SK-N-SH (cell line): ENCODE measurements at regions not wholly inside any gene's neighbourhood (a gene's known extent, or its start where the extent isn't known, plus 50 kb on each side); places are given as distances from the start of the nearest gene placed in this dataset.

ENCODE experiments used
- CTCF ChIA-PET: fragments of 300-600, 350-600 bp; formaldehyde crosslinking; extraction: SDS; loops from one replicate; lab custom pipeline; 2021; lab: Yijun Ruan, JAX
- POLR2A ChIA-PET: fragments of 350-600 bp; sonication (Branson Sonifier 250); formaldehyde crosslinking; extraction: SDS; loops from one replicate; lab custom pipeline; 2020; ENCODE audit warnings: antibody characterized with exemption, inconsistent platforms; lab: Yijun Ruan, JAX
- DNase-seq: peaks from one replicate; pipeline ENCODE4 v3.0.0; 2012
- H2AFZ ChIP-seq: fragments of 200-600 bp; sonication (generic); 2 replicates; pipeline ENCODE4 v1.8.1; 2016; ENCODE audit warnings: antibody characterized with exemption, mild to moderate bottlenecking, low read depth
- H3F3A ChIP-seq: fragments of 200-600 bp; sonication (generic); replicated peaks from 2 replicates; pipeline ENCODE3; 2016; ENCODE audit warnings: antibody characterized with exemption, mild to moderate bottlenecking; ENCODE audit not compliant: insufficient read depth
- H3K27ac ChIP-seq, 2 experiments: fragments of 200-500 bp in 1 of 2; fragments of 200-600 bp in 1 of 2; sonication (Bioruptor generic) in 1 of 2; sonication (generic), shearing (Covaris generic) in 1 of 2; 2 replicates each; pipeline versions ENCODE4 v1.5.1 to v1.6.1; 2014 to 2016; ENCODE audit warnings: low read depth in 2 of 2, inconsistent platforms in 1 of 2, low read length in 1 of 2, mild to moderate bottlenecking in 1 of 2, mixed read lengths in 1 of 2
- H3K27me3 ChIP-seq: fragments of 200-600 bp; sonication (generic), shearing (Covaris generic); 2 replicates; pipeline ENCODE4 v1.6.1; 2016; ENCODE audit warnings: mixed run types; ENCODE audit not compliant: insufficient read depth
- H3K36me3 ChIP-seq, 2 experiments: fragments of 200-500 bp in 1 of 2; fragments of 200-600 bp in 1 of 2; sonication (Bioruptor generic) in 1 of 2; sonication (generic) in 1 of 2; replicated peaks in 1 of 2; 2 replicates each; pipeline versions ENCODE3 to v1.5.1; 2014 to 2016; ENCODE audit warnings: low read length in 1 of 2, mild to moderate bottlenecking in 1 of 2; ENCODE audit not compliant: insufficient read depth in 2 of 2, control insufficient read depth in 1 of 2
- H3K4me1 ChIP-seq, 2 experiments: fragments of 200-500 bp in 1 of 2; fragments of 200-600 bp in 1 of 2; sonication (Bioruptor generic) in 1 of 2; sonication (generic), shearing (Covaris generic) in 1 of 2; 2 replicates each; pipeline versions ENCODE4 v1.5.1 to v1.6.1; 2014 to 2016; ENCODE audit warnings: low read depth in 1 of 2, low read length in 1 of 2, mixed run types in 1 of 2; ENCODE audit not compliant: insufficient read depth in 2 of 2, control insufficient read depth in 1 of 2
- H3K4me2 ChIP-seq: fragments of 200-600 bp; sonication (generic), shearing (Covaris generic); 2 replicates; pipeline ENCODE4 v1.6.1; 2017; ENCODE audit warnings: mixed run types
- H3K4me3 ChIP-seq, 2 experiments: fragments of 200-500 bp in 1 of 2; fragments of 200-600 bp in 1 of 2; sonication (Bioruptor generic) in 1 of 2; sonication (generic), shearing (Covaris generic) in 1 of 2; 2 replicates each; pipeline versions ENCODE4 v1.5.1 to v1.8.1; 2014 to 2016; ENCODE audit warnings: low read depth in 2 of 2, inconsistent platforms in 1 of 2, low read length in 1 of 2, mild to moderate bottlenecking in 1 of 2, mixed read lengths in 1 of 2, moderate library complexity in 1 of 2
- H3K79me2 ChIP-seq: fragments of 200-600 bp; sonication (generic); 2 replicates; pipeline ENCODE4 v1.8.1; 2017; ENCODE audit warnings: mild to moderate bottlenecking; ENCODE audit not compliant: insufficient read depth
- H3K9ac ChIP-seq: fragments of 200-600 bp; sonication (generic); 2 replicates; pipeline ENCODE4 v1.6.1; 2017; ENCODE audit warnings: mixed run types
- H3K9me2 ChIP-seq: fragments of 200-600 bp; sonication (generic); 2 replicates; pipeline ENCODE4 v1.6.1; 2017; ENCODE audit warnings: mixed run types
- H3K9me3 ChIP-seq: fragments of 200-600 bp; sonication (generic); 2 replicates; pipeline ENCODE4 v1.6.1; 2017; ENCODE audit warnings: mixed run types, mild to moderate bottlenecking, moderate library complexity
- H4K20me1 ChIP-seq: fragments of 200-600 bp; sonication (generic); 2 replicates; pipeline ENCODE4 v1.6.1; 2017; ENCODE audit warnings: mild to moderate bottlenecking, mixed run types; ENCODE audit not compliant: insufficient read depth
- CTCF ChIP-seq: fragments of 200-600 bp; sonication (generic); IDR thresholded peaks from 2 replicates; pipeline ENCODE4 v1.6.1; 2017; ENCODE audit warnings: antibody characterized with exemption, mild to moderate bottlenecking, moderate library complexity
- ELF1 ChIP-seq: IDR thresholded peaks from 2 replicates; pipeline ENCODE4 v1.4.0; 2012
- EP300 ChIP-seq, 2 experiments: IDR thresholded peaks; 2 replicates each; pipeline versions ENCODE4 v1.4.0 to v1.6.1; 2012; ENCODE audit warnings: borderline replicate concordance in 1 of 2, low read depth in 1 of 2, low read length in 1 of 2
- EZH2phosphoT487 ChIP-seq: fragments of 200-600 bp; sonication (generic); IDR thresholded peaks from 2 replicates; pipeline ENCODE4 v1.6.1; 2017; ENCODE audit warnings: low read depth, mixed run types, mild to moderate bottlenecking, antibody characterized with exemption, moderate library complexity, borderline replicate concordance
- FOSL2 ChIP-seq: IDR thresholded peaks from 2 replicates; pipeline ENCODE4 v1.4.0; 2012; ENCODE audit warnings: low read depth, mild to moderate bottlenecking, moderate library complexity, borderline replicate concordance
- FOXJ3 ChIP-seq: sonication (generic); formaldehyde crosslinking; IDR thresholded peaks from 2 replicates; pipeline ENCODE4 v1.5.1; 2020; ENCODE audit warnings: mild to moderate bottlenecking, missing genetic modification reagents
- FOXM1 ChIP-seq: IDR thresholded peaks from 2 replicates; pipeline ENCODE4 v1.4.0; 2012; ENCODE audit warnings: low read depth, mild to moderate bottlenecking
- JUND ChIP-seq: IDR thresholded peaks from 2 replicates; pipeline ENCODE4 v1.4.0; 2012
- MXI1 ChIP-seq: IDR thresholded peaks from 2 replicates; pipeline ENCODE4 v1.6.1; 2012; ENCODE audit warnings: mild to moderate bottlenecking, low read depth, low read length, improper control_type of control experiment
- NFIC ChIP-seq: IDR thresholded peaks from 2 replicates; pipeline ENCODE4 v1.4.0; 2012; ENCODE audit warnings: borderline replicate concordance
- NRF1 ChIP-seq: IDR thresholded peaks from 2 replicates; pipeline ENCODE4 v1.6.1; 2012; ENCODE audit warnings: low read depth, mild to moderate bottlenecking, low read length
- PBX3 ChIP-seq: IDR thresholded peaks from 2 replicates; pipeline ENCODE4; 2012
- POLR2AphosphoS5 ChIP-seq: IDR thresholded peaks from 2 replicates; pipeline ENCODE4 v1.6.1; 2012; ENCODE audit warnings: low read depth, low read length
- RAD21 ChIP-seq: IDR thresholded peaks from 2 replicates; pipeline ENCODE4 v1.6.1; 2012; ENCODE audit warnings: mild to moderate bottlenecking, low read length
- RCOR1 ChIP-seq: fragments of 150-350 bp; IDR thresholded peaks from 2 replicates; pipeline ENCODE4 v1.6.1; 2017; ENCODE audit warnings: antibody characterized with exemption, low read length
- RFX5 ChIP-seq: IDR thresholded peaks from 2 replicates; pipeline ENCODE4 v1.6.1; 2012; ENCODE audit warnings: mild to moderate bottlenecking, improper control_type of control experiment, low read length
- RXRA ChIP-seq: IDR thresholded peaks from 2 replicates; pipeline ENCODE4 v1.4.0; 2012; ENCODE audit warnings: low read depth, mild to moderate bottlenecking, borderline replicate concordance
- SIN3A ChIP-seq: IDR thresholded peaks from 2 replicates; pipeline ENCODE4 v1.6.1; 2012; ENCODE audit warnings: low read depth, mild to moderate bottlenecking, low read length, moderate library complexity, borderline replicate concordance
- SMC3 ChIP-seq: IDR thresholded peaks from 2 replicates; pipeline ENCODE4 v1.6.1; 2012; ENCODE audit warnings: low read depth, low read length, improper control_type of control experiment
- TAF1 ChIP-seq: IDR thresholded peaks from 2 replicates; pipeline ENCODE4 v1.6.1; 2012; ENCODE audit warnings: low read depth, mild to moderate bottlenecking, low read length, moderate library complexity, borderline replicate concordance
- TCF12 ChIP-seq: IDR thresholded peaks from 2 replicates; pipeline ENCODE4 v1.4.0; 2012
- TEAD4 ChIP-seq: IDR thresholded peaks from 2 replicates; pipeline ENCODE4 v1.4.0; 2012; ENCODE audit warnings: mild to moderate bottlenecking, borderline replicate concordance; ENCODE audit not compliant: insufficient read depth
- WGBS: methylation state at CpG from one replicate; pipeline ENCODE4 v1.1.6; 2017; ENCODE audit warnings: low lambda C conversion rate; 5-methylcytosine and 5-hydroxymethylcytosine counted together

GRCh38 chr2:12970861-12971260, 254.1 kb downstream of the TRIB2 start:
- Histone ChIP-seq H3K4me1 (peaks cover 3 to 17% of the 10 kb centered on the region in 2 experiments), H3K36me3 (no peaks in the 10 kb centered on the region), H3F3A (no peaks in the 10 kb centered on the region), H3K9ac (no peak overlapping the region), H3K9me3 (no peaks in the 10 kb centered on the region), H3K79me2 (no peaks in the 10 kb centered on the region), H3K27me3 (no peaks in the 10 kb centered on the region), H4K20me1 (no peaks in the 10 kb centered on the region), H3K9me2 (no peaks in the 10 kb centered on the region), H3K4me3 (no peak overlapping the region), H3K27ac (no peak overlapping the region), H3K4me2 (no peak overlapping the region), H2AFZ (no peak overlapping the region)
- no peak for DNase-seq
- CTCF ChIA-PET: interaction anchor here (0.7 to 2.5 kb wide), 5 partner anchors 19 to 254 kb away, joined by 4 to 7 read pairs (median 4); partner anchors contain the start of gene TRIB2
- POLR2A ChIA-PET: interaction anchor here (1.1 kb wide), 1 partner anchor 23 kb away, joined by 3 read pairs; no protein-coding TSS in a partner anchor
- 54% methylated on average over 4 of the region's 4 CpGs for WGBS
- peak; percentile 58; the same call in 1 of the 2 replicates for TF ChIP-seq TEAD4
- TF ChIP-seq NRF1: no peak
- TF ChIP-seq PBX3: peak; percentile 35
- 0 out of 4 replicates have a peak, but pooled peaks of 1 of the 2 experiments have one; percentile 26 for TF ChIP-seq EP300 (IDR thresholded peaks at IDR 0.05; ENCODE audit: borderline replicate concordance in 1 of 2, low read depth in 1 of 2, low read length in 1 of 2)
- no peak for TF ChIP-seq RCOR1
- TF ChIP-seq NFIC: peak; percentile 57
- TF ChIP-seq TCF12: peak; percentile 82
- peak; percentile 86 for TF ChIP-seq FOSL2
- peak; percentile 71 for TF ChIP-seq JUND
- TF ChIP-seq EZH2phosphoT487: no peak

- CTCF ChIA-PET: interaction anchor here (2.3 to 2.5 kb wide), 2 partner anchors 23 to 41 kb away, joined by 6 to 7 read pairs; no protein-coding TSS in a partner anchor
- no peak for DNase-seq
- H3K9ac ChIP-seq: no peak overlapping the region
- H3K9me2 ChIP-seq: no peaks in the 10 kb centered on the region
- H3K4me1 ChIP-seq: peaks cover 0 to 10% of the 10 kb centered on the region in 2 experiments; a peak in 2 of 4 replicates
- H2AFZ ChIP-seq: no peak overlapping the region
- POLR2A ChIA-PET: no interaction called here
- no peaks in the 10 kb centered on the region for H3F3A ChIP-seq
- H3K9me3 ChIP-seq: no peaks in the 10 kb centered on the region
- H3K27ac ChIP-seq: no peak overlapping the region
- H4K20me1 ChIP-seq: no peaks in the 10 kb centered on the region
- H3K4me2 ChIP-seq: no peak overlapping the region
- WGBS: 82% methylated on average over 4 of the region's 4 CpGs
- no peaks in the 10 kb centered on the region for H3K27me3 ChIP-seq
- no peak overlapping the region for H3K4me3 ChIP-seq
- no peaks in the 10 kb centered on the region for H3K79me2 ChIP-seq
- no peaks in the 10 kb centered on the region for H3K36me3 ChIP-seq
- no peak for TF ChIP-seq JUND
- no peak for TF ChIP-seq PBX3
- TF ChIP-seq CTCF: no peak
- TF ChIP-seq SMC3: no peak
- no peak for TF ChIP-seq NFIC
- TF ChIP-seq RFX5: no peak
- TF ChIP-seq POLR2AphosphoS5: no peak
- TF ChIP-seq ELF1: no peak
- no peak for TF ChIP-seq FOXJ3 (CRISPR knock-in tag)
- TF ChIP-seq MXI1: no peak
- TF ChIP-seq FOXM1: no peak
- no peak for TF ChIP-seq RXRA
- TF ChIP-seq RAD21: no peak
- TF ChIP-seq RCOR1: no peak
- TF ChIP-seq SIN3A: no peak
- no peak for TF ChIP-seq NRF1
- TF ChIP-seq TAF1: no peak
- TF ChIP-seq FOSL2: no peak
Observed at GRCh38 chr2:12971581-12972365, 255.0 kb downstream of the TRIB2 start.
